Esophagus muscularis mucosa (tissue), 4 donors: ENCODE measurements at regions not wholly inside any gene's neighbourhood (a gene's known extent, or its start where the extent isn't known, plus 50 kb on each side); places are given as distances from the start of the nearest gene placed in this dataset.

ENCODE experiments used
- CTCF ChIP-seq, 3 experiments: fragments of 200-600 bp in 2 of 3; fragments of 450-650 bp in 1 of 3; sonication (generic) in 2 of 3; IDR thresholded peaks; one replicate each; pipeline ENCODE4 v1.5.1; 2017 to 2019; ENCODE audit warnings: antibody characterized with exemption in 3 of 3, mild to moderate bottlenecking in 2 of 3, moderate library complexity in 1 of 3
- EP300 ChIP-seq: sonication (generic); formaldehyde crosslinking; IDR thresholded peaks from one replicate; pipeline ENCODE4 v1.6.1; 2017; ENCODE audit warnings: antibody characterized with exemption
- POLR2A ChIP-seq: fragments of 450-650 bp; IDR thresholded peaks from one replicate; pipeline ENCODE4 v1.6.1; 2017; ENCODE audit warnings: antibody characterized with exemption, moderate library complexity, mild to moderate bottlenecking, low read depth
- POLR2AphosphoS5 ChIP-seq, 2 donors: sonication (generic); formaldehyde crosslinking; IDR thresholded peaks; one replicate each; pipeline ENCODE4 v1.6.1; 2017; ENCODE audit warnings: antibody characterized with exemption in 2 of 2

- TF ChIP-seq CTCF (IDR thresholded peaks at IDR 0.05) (no peak), POLR2A (no peak), POLR2AphosphoS5 (IDR thresholded peaks at IDR 0.05) (no peak), EP300 (no peak)
These were observed 622.5 kb downstream of the TBL1XR1 start for GRCh38 chr3:176574786-176575185.
